IMR-90 (cell line): ENCODE measurements at regions not wholly inside any gene's neighbourhood (a gene's known extent, or its start where the extent isn't known, plus 50 kb on each side); places are given as distances from the start of the nearest gene placed in this dataset.

Source experiments
- CEBPB ChIP-seq: IDR thresholded peaks from 2 replicates; pipeline ENCODE4 v1.6.1; 2012; ENCODE audit warnings: low read depth, low read length, improper control_type of control experiment
- CTCF ChIP-seq: conservative IDR thresholded peaks from 2 replicates; pipeline ENCODE4 v1.5.1; 2012; ENCODE audit warnings: mild to moderate bottlenecking, low read depth, low read length, improper control_type of control experiment
- ELK1 ChIP-seq: fragments of 150-350 bp; IDR thresholded peaks from 2 replicates; pipeline ENCODE4 v1.6.1; 2016; ENCODE audit warnings: low read depth, mild to moderate bottlenecking, low read length, moderate library complexity, borderline replicate concordance
- FOS ChIP-seq: fragments of 150-350 bp; IDR thresholded peaks from 2 replicates; pipeline ENCODE4 v1.6.1; 2016; ENCODE audit warnings: low read depth, low read length
- MAZ ChIP-seq: IDR thresholded peaks from 2 replicates; pipeline ENCODE4 v1.6.1; 2012; ENCODE audit warnings: low read depth, mild to moderate bottlenecking, low read length, improper control_type of control experiment, moderate library complexity, borderline replicate concordance
- MXI1 ChIP-seq: IDR thresholded peaks from 2 replicates; pipeline ENCODE4 v1.6.1; 2012; ENCODE audit warnings: low read depth, mild to moderate bottlenecking, low read length, moderate library complexity, borderline replicate concordance
- POLR2A ChIP-seq: IDR thresholded peaks from 2 replicates; pipeline ENCODE4 v1.6.1; 2012; ENCODE audit warnings: mild to moderate bottlenecking, low read depth, low read length
- RAD21 ChIP-seq: IDR thresholded peaks from 2 replicates; pipeline ENCODE4 v1.6.1; 2012; ENCODE audit warnings: low read length, improper control_type of control experiment
- USF2 ChIP-seq: fragments of 150-350 bp; IDR thresholded peaks from 2 replicates; pipeline ENCODE4 v1.6.1; 2017; ENCODE audit warnings: mild to moderate bottlenecking, antibody characterized with exemption, low read length, low read depth

GRCh38 chr18:67081482-67082211, 434.9 kb downstream of the DSEL start:
- no peak for TF ChIP-seq CTCF
- TF ChIP-seq RAD21: no peak
- TF ChIP-seq ELK1: no peak
- TF ChIP-seq FOS: no peak
- TF ChIP-seq POLR2A: no peak
- TF ChIP-seq USF2: no peak
- TF ChIP-seq MAZ: no peak
- no peak for TF ChIP-seq MXI1
- no peak for TF ChIP-seq CEBPB
